ENCODE measurements at regions not wholly inside any gene's neighbourhood (a gene's known extent, or its start where the extent isn't known, plus 50 kb on each side); places are given as distances from the start of the nearest gene placed in this dataset.
"Not testable (repeated sequence)": the region's sequence is repeated elsewhere in the genome, so short reads cannot be mapped to it uniquely, and the experiment has no call there.

- DNase-seq = no peak
These were observed 147.6 kb upstream of the TRPM3 start for GRCh38 chr9:71268871-71269635.

GRCh38 chr9:71263451-71263850 lies 142.0 kb upstream of the TRPM3 start:
- DNase-seq = no peak

- DNase-seq = not testable (repeated sequence)
These were observed 139.0 kb upstream of the TRPM3 start for GRCh38 chr9:71260419-71260818.

DNA sequence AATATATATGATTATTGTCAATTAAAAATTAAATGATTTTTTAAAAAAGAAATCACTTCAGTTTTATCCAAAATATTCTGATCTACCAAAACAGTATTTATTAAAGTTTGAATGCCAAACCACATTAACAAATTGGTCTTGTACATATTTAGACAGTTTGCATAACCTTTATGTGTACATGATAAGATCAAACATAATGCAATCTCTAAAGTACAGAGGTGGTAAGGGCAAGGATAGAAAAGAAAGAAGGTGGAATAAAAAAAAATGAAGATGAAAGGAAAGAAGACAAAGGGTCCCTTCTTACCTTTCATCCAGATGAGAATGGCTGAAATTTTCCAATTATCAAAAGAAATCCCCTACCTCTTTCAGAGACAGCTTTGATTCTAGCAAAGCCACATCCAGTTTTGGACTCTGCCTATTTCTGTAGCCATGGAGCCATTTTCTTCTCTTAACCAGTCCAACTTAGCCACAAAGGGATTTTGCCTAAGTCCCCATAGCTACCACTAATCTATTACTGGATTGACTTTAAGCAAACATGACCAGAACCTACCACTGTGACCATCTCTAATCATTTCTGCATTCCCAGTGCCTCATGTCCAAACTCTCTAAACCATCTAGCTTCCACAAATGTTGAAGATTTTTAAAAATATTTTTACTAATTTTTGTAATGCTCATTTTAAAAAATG lies 133.3 kb upstream of the TRPM3 start:
- DNase-seq = no peak

DNA sequence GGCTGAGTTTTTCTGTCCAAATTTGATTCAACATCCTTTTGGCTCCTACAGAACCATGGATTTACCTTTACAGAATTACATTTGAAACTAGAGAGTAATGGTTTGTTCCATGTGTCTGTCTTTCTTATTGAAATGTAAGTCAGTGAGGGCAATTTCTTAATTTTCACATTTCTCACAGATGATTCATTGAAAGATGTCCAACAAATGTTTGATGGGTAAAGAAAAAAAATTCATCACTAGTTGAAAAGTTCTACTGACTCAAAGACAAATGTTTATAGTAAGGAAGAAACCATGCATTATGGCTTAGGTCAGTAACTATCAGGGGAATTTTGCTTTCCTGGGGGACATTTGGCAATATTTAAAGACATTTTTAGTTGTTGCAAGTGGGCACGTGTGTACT lies 131.6 kb upstream of the TRPM3 start:
- DNase-seq = no peak

DNA sequence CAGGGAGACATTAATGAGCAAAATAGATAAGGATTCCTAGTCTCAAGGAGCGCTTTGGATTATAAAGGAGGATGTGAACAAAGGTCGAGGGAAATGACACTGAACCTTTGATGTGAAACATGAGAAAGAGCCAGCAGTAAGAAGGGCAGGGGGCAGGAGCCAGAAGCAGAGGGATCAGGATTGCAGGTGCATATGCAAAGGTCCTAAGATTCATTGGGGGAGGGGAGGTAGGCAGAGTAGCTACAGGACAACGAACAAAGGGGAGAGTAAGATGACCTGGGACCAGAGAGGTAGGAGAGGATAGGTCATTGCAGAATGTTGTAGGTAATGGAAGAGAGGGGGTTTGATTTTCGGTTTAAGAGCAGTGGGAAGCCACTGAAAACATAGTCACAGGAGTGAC lies 129.2 kb upstream of the TRPM3 start:
- DNase-seq = no peak

GRCh38 chr9:71249729-71250317 lies 128.4 kb upstream of the TRPM3 start:
- DNase-seq = no peak

GRCh38 chr9:71245651-71246050 lies 124.2 kb upstream of the TRPM3 start:
- DNase-seq = no peak

GRCh38 chr9:71243951-71244350 lies 122.5 kb upstream of the TRPM3 start:
- no peak for DNase-seq

DNA sequence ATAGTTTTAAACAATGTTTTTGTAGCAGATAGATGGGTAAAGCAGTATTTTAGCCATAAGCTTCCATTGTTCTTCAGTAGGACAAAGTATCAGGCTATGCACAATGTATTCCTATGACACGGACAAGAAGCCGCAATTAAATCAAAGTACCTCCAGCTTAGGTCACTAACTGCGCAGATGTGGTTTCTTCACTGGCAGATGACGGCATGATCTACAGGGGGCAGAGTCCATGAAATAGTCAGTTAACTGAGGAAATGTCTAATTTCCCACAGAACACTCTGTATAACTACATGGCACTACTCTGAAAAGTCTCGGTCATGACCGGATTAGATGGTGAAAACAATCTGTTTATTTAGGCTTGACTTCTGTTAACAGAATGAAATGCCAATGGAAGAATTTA lies 120.7 kb upstream of the TRPM3 start:
- no peak for DNase-seq

GRCh38 chr9:71237051-71237450 lies 115.6 kb upstream of the TRPM3 start:
- DNase-seq = no peak

DNA sequence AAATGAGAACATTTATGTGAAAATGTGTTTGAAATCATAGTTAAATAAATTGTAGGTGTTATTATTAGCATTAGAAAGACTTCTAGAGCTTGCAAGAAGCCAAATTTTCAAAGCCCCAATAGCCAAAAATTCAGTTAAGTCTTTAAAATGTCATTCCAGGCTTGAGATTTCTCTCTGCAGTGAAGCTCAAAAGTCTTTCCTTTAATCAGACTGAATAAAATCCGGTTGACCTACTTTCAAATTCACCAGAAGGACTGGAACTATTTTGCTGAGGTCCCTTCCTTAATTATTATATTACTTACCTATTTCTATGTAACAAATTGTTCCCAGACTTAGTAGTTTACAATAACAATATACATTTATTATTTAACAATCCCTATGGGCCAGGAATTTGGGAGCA lies 112.2 kb upstream of the TRPM3 start:
- DNase-seq = no peak

DNA sequence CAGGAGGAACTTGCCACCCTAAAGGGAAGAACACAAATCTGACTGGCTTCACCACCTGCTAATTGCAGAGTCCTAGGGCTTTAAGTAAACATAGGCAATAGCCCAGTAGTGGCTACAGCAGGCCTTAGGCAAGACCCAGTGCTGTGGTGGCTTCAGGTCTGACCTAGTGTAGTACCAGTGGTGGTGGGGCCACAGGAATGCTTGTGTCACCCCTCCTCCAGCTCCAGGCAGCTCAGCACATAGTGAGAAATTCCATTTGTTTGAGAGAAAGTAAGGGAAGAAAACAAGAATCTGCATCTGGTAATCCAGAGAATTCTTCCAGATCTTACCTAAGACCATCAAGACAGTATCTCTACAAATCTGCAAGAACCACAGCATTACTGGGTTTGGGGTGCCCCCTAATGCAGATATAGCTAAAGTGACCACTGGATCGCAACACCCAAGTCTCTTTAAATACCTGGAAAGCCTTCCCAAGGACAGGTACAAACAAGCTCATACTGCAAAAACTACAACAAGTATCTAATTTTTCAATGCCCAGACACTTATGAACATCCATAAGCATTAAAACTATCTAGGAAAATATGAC lies 102.6 kb upstream of the TRPM3 start:
- DNase-seq = no peak

DNA sequence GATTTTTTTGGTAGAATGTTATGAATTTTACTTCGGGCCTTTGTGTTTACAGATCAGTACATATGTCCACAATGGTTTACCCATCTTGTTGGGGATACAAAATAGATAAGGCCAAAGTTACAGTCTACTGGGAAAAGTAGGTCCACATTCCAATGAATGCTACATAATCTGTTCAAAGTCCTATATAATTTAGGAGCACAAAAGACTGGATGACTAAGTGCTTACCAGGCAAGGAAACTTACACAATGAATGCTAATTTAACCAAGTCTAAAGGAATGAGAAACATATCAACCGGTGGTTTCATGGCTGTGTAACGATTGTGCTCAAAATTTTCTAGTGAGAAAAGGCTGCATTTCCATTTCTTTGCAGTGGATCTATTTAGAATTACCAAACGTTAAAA lies 97.4 kb upstream of the TRPM3 start:
- no peak for DNase-seq

DNA sequence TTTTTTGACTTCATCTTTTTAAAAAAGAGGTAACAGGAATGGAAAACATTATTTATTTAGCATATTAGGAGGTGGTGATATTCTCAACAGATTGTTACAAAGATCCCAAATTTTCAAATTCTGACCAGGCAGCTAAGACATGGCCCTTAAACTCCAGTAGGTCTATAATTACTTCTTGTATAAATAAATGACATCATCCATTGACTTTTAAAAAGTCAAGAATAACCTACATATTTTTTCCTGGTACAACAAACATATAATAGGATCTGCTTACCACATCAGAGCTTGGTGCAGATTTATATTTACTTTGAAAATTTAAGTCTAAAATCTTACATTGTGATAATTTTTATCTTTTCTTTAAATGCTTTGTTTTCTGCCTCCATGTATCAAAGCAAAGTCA lies 92.2 kb upstream of the TRPM3 start:
- no peak for DNase-seq

- DNase-seq = no peak
These were observed 88.9 kb upstream of the TRPM3 start for GRCh38 chr9:71210326-71210725.

DNA sequence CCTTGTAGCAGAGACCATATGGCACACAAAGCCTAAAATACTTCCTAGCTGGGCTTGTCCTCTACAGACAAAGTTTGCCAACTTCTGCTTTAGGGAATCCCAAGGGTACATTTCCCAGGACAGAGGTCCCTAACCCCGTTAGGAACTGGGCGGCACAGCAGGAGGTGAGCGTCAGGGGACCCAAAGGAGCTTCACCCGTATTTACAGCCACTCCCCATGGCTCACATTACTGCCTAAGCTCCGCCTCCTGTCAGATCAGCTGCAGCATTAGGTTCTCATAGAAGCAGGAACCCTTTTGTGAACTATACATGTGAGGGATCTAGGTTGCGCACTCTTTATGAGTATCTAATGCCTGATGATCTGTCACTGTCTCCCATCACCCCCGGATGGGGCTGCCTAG lies 88.5 kb upstream of the TRPM3 start:
- DNase-seq = no peak

DNA sequence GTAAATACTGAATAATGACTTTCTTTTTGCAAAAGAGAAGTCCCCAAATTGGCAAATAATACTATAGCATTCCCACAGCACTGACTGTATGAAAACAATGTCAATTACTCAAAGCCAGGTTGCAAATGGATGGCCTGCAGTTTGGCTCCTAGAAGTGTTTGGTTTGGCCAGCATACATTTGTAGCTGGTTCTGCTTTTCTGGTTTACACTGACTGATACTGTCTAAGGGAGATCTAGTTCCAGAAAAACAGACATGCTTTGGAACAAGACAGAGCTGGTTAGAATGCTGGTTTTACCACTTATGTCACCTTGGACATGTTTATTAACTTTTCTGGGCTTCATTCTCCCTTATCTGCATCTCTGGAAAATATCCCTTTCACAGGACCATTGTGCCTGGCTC lies 81.5 kb upstream of the TRPM3 start:
- DNase-seq = no peak

GRCh38 chr9:71191708-71192107 lies 70.3 kb upstream of the TRPM3 start:
- DNase-seq = no peak

DNA sequence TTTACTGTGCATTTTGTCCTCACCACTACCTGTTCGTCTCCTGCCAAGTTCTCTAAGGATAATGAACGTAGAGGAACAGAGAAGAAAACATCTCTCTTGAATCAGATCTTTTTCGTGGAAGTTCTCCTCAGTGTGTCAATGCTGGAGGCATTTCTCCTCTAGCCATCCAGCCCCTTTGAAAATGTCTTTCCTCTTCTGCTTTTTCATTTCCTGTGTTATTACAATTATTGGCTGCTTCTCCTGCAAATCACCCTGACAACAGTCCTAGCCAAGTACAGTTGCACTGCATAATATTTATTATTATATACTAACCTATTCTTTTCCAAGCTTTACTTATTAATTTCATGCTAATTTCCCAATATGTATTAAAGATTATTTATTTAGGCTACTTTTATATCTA lies 61.8 kb upstream of the TRPM3 start:
- no peak for DNase-seq

GRCh38 chr9:71179183-71179582 lies 57.8 kb upstream of the TRPM3 start:
- DNase-seq = no peak

DNA sequence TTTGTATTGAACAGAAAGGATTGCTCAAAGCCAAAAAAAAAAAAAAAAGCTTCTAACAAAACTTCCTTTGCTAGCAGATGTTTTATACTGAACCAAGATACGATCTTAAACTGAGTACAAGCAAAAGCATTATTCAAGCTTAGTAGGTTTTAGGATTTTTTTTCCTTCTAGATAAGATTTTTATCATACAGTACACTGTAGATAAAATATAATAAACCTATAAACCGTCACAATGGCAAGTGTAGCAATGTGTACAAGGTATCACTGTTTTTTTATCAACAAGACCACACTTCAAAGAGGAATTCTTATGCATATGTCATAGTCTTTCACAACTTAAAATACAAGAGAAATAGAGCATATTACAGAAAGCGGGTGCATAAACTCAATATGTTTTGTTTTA lies 56.5 kb upstream of the TRPM3 start:
- no peak for DNase-seq

GRCh38 chr9:71171517-71171916 lies 50.1 kb upstream of the TRPM3 start:
- no peak for DNase-seq
